Mucosa of stomach (tissue), 1 donor: ENCODE measurements at regions not wholly inside any gene's neighbourhood (a gene's known extent, or its start where the extent isn't known, plus 50 kb on each side); places are given as distances from the start of the nearest gene placed in this dataset.

Experiments
- H3K27me3 ChIP-seq: one replicate; pipeline ENCODE4 v1.7.0; 2013; ENCODE audit warnings: mild to moderate bottlenecking, low read length; ENCODE audit not compliant: control insufficient read depth, insufficient read depth
- H3K36me3 ChIP-seq: one replicate; pipeline ENCODE4 v1.7.0; 2013; ENCODE audit warnings: low read length; ENCODE audit not compliant: control insufficient read depth, insufficient read depth
- H3K4me1 ChIP-seq: one replicate; pipeline ENCODE4 v1.7.0; 2013; ENCODE audit warnings: mild to moderate bottlenecking, low read length; ENCODE audit not compliant: control insufficient read depth, insufficient read depth
- H3K4me3 ChIP-seq: one replicate; pipeline ENCODE4 v1.7.0; 2013; ENCODE audit warnings: low read length
- H3K9ac ChIP-seq: one replicate; pipeline ENCODE4 v1.7.0; 2013; ENCODE audit warnings: mild to moderate bottlenecking, low read length, moderate library complexity
- H3K9me3 ChIP-seq: one replicate; pipeline ENCODE4 v1.7.0; 2013; ENCODE audit warnings: mild to moderate bottlenecking, low read length, moderate library complexity; ENCODE audit not compliant: control insufficient read depth
- donor health status: Pancreatic carcinoma.

- Histone ChIP-seq H3K9ac (no peak overlapping the region), H3K4me1 (no peaks in the 10 kb centered on the region), H3K4me3 (no peak overlapping the region), H3K36me3 (no peaks in the 10 kb centered on the region), H3K27me3 (no peaks in the 10 kb centered on the region), H3K9me3 (no peaks in the 10 kb centered on the region)
Observed at GRCh38 chr4:177826973-177827372, 384.7 kb upstream of the AGA start.

DNA sequence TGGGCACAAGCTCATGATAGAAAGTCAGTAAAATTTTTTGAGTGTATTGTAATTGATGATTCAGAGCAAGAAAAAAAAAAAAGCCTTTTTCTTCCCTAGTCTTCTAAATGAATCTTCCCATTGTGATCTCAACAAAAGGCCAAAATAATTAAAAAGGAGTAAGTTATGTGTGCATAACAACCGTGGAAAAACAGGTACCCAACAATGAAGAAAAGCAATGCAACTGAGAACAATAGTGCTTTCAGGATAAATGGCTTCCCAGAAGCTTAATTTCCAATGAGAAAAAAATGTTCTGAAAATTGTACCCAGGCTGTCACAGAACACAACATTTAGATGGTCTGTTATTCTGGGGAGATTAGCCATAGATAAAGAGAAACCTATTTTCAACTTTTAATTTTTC lies 399.0 kb upstream of the AGA start:
- H3K27me3 ChIP-seq: no peaks in the 10 kb centered on the region
- no peak overlapping the region for H3K4me3 ChIP-seq
- H3K4me1 ChIP-seq: no peaks in the 10 kb centered on the region
- no peaks in the 10 kb centered on the region for H3K36me3 ChIP-seq
- H3K9me3 ChIP-seq: no peaks in the 10 kb centered on the region
- no peak overlapping the region for H3K9ac ChIP-seq

DNA sequence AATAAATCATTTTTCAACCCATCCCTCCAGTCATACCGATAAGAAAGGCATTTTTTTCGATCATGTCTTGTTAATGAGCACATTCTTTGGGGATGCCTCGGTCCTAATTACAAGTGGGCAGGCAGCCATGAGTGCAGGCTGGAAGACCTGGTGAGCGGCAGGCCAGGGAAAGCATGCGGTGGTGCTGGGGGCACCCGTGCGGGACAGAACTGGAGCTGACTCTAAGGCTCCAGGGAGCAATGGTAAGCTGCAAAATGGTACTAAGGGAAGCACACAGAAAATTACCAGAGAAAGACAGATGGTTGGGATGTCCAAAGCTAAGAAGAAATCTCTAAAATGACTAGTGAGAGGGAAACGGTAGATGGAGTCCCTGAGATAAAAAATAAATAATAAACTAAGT lies 411.0 kb upstream of the AGA start:
- Histone ChIP-seq H3K9ac (no peak overlapping the region), H3K4me3 (no peak overlapping the region), H3K36me3 (no peaks in the 10 kb centered on the region), H3K9me3 (no peaks in the 10 kb centered on the region), H3K27me3 (no peaks in the 10 kb centered on the region), H3K4me1 (no peaks in the 10 kb centered on the region)

DNA sequence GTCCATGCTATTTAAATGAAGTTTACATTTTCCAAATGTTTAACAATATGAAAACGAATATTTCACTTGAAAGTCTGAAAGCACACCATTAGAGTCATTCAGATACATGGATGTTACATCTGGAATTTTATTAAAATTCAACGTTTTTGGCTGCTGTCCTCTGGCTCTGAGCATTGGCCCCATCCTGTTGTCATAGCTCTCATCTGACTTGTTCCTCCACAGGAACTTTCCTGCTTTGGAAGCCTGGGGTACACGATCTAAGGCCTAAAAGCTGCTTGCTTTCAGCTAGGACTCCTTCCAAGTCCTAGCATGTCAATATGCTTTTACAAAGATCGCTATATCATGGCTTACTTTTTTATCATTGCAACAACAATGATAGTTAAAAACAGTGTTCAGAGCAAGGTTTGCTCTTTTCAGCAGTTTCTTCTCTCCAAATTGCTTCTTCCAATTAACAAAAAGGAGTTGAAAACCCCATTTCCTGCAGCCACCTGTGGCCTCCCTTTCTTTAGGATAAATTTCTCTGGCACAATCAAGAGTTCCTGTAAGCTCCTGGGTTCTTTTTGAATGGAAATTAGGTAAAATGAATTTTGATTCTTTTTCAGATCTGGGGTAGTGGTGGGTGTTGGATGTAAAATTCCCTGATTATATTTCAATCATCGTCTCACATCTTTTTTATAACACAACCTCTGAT lies 413.4 kb upstream of the AGA start:
- no peak overlapping the region for H3K4me3 ChIP-seq
- H3K27me3 ChIP-seq: no peaks in the 10 kb centered on the region
- H3K4me1 ChIP-seq: no peaks in the 10 kb centered on the region
- no peak overlapping the region for H3K9ac ChIP-seq
- H3K36me3 ChIP-seq: no peaks in the 10 kb centered on the region
- no peaks in the 10 kb centered on the region for H3K9me3 ChIP-seq

GRCh38 chr4:177860171-177860570 lies 417.9 kb upstream of the AGA start:
- Histone ChIP-seq H3K36me3 (no peaks in the 10 kb centered on the region), H3K4me1 (no peaks in the 10 kb centered on the region), H3K9me3 (no peaks in the 10 kb centered on the region), H3K27me3 (no peaks in the 10 kb centered on the region), H3K9ac (no peak overlapping the region), H3K4me3 (no peak overlapping the region)

DNA sequence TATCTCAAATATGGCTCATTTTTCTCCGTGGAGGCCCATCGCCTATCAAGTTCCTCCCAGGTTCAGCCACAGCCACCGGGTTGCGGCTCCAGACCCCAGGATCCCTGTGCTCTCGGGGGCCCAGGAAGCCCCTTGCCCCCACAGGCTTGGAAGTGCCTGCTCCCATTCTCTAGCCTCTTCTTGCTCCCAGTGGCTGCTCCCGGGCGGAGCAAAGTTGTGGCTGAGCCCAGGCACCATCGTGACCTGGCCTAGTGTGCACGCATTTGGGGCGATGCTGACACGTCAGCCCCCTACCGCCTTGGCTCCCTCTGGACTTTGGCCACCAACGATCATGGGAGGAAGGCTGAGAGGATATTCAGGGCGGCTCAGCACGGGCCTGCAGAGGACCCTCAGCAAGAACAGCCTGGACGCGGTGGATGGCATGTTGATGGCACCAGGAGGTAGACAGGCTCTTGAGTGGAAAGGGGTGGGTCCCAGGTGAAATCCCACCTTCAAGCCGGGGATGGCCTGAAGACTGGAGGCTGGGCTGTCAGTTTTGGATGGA lies 419.4 kb upstream of the AGA start:
- Histone ChIP-seq H3K36me3 (no peaks in the 10 kb centered on the region), H3K9me3 (no peaks in the 10 kb centered on the region), H3K4me3 (no peak overlapping the region), H3K9ac (no peak overlapping the region), H3K4me1 (no peaks in the 10 kb centered on the region), H3K27me3 (no peaks in the 10 kb centered on the region)

GRCh38 chr4:177862541-177863176 lies 420.4 kb upstream of the AGA start:
- H3K27me3 ChIP-seq: no peaks in the 10 kb centered on the region
- H3K4me3 ChIP-seq: no peak overlapping the region
- no peak overlapping the region for H3K9ac ChIP-seq
- H3K9me3 ChIP-seq: no peaks in the 10 kb centered on the region
- H3K4me1 ChIP-seq: no peaks in the 10 kb centered on the region
- H3K36me3 ChIP-seq: no peaks in the 10 kb centered on the region

DNA sequence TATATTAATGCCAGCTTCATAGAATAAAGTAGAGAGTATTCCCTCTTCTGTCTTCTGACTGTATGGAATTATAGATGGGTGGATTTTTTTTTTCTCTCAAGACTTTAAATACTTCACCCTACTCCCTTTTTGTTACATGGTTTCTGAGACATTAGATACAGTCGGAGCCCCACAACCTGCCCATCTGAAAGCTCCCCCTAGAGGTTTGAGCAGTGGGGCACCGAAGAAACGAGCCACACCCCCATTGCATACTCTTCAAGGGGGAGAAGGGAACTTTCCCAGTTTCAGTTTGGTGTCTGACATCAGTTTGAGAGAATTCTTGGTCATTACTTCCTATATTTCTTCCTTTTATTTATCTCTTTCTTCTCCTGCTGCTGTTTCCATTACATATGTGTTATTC lies 437.6 kb upstream of the AGA start:
- Histone ChIP-seq H3K27me3 (no peaks in the 10 kb centered on the region), H3K9me3 (no peaks in the 10 kb centered on the region), H3K9ac (no peak overlapping the region), H3K36me3 (no peaks in the 10 kb centered on the region), H3K4me1 (no peaks in the 10 kb centered on the region), H3K4me3 (no peak overlapping the region)

- Histone ChIP-seq H3K9ac (no peak overlapping the region), H3K36me3 (no peaks in the 10 kb centered on the region), H3K4me1 (no peaks in the 10 kb centered on the region), H3K4me3 (no peak overlapping the region), H3K9me3 (no peaks in the 10 kb centered on the region), H3K27me3 (no peaks in the 10 kb centered on the region)
Observed at GRCh38 chr4:177895136-177895535, 452.9 kb upstream of the AGA start.

DNA sequence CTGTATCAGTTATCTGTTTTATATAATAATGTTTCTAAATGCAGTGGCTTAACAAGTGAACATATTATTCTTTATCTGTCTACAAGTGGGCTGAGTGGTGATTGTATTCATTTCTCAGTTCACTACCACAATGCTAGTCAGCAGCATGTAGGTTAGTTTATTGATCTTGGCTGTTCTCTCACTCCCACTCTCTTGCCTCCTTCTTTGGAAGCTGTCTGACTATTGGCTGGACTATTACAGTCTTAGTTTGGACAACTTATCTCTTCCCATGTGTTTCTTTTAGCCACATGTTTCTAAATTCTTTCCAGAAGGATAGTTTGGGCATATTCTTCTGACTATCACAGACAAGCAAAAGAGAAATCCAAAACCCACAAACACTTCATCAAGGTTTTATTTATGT lies 459.5 kb upstream of the AGA start:
- Histone ChIP-seq H3K4me1 (no peaks in the 10 kb centered on the region), H3K27me3 (no peaks in the 10 kb centered on the region), H3K4me3 (no peak overlapping the region), H3K36me3 (no peaks in the 10 kb centered on the region), H3K9ac (no peak overlapping the region), H3K9me3 (no peaks in the 10 kb centered on the region)

GRCh38 chr4:177902386-177902785 lies 460.1 kb upstream of the AGA start:
- Histone ChIP-seq H3K9ac (no peak overlapping the region), H3K27me3 (no peaks in the 10 kb centered on the region), H3K36me3 (no peaks in the 10 kb centered on the region), H3K4me3 (no peak overlapping the region), H3K9me3 (no peaks in the 10 kb centered on the region), H3K4me1 (no peaks in the 10 kb centered on the region)

DNA sequence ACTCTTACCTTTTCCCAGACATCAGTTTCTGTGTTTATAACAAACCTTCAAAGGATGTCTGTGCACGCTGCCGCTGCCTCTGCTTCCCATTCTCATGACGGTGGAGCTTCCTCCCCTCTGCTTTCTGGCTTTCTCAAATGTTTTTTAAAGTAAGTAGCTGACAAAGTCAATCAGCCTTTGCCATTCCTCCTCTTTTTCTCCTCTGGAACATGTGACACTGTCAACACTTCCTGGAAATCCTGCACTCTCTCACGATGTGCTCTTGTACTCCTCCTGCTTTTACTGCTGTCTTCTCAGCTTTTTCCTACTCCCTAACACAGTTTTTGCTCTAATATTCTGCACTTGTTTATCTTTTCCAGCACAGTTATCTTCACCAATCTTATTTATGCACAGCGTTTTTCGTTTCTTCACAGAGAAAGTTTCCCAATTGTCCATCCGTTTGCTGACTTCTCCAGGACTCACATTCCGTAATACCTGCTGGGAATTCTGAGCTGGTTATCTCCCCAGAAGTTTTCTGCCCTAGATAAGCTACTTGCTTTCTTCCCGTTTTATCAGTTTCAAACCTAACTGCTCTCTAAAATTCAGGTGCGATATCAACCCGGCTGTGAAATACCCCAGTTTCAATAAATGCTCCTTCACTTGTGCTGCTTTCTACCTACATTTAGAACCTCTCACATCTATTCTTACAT lies 465.6 kb upstream of the AGA start:
- Histone ChIP-seq H3K27me3 (no peaks in the 10 kb centered on the region), H3K9ac (no peak overlapping the region), H3K4me1 (no peaks in the 10 kb centered on the region), H3K4me3 (no peak overlapping the region), H3K9me3 (no peaks in the 10 kb centered on the region), H3K36me3 (no peaks in the 10 kb centered on the region)
